Endothelial cell (in vitro differentiated cells): ENCODE measurements at regions not wholly inside any gene's neighbourhood (a gene's known extent, or its start where the extent isn't known, plus 50 kb on each side); places are given as distances from the start of the nearest gene placed in this dataset.

Source experiments
- DNase-seq: peaks from one replicate; pipeline ENCODE4 v3.0.0; 2021; ENCODE audit warnings: low spot score
- H3K27ac Mint-ChIP-seq: one replicate; pipeline ENCODE4 v1.8.0; 2021; ENCODE audit warnings: mixed read lengths, inconsistent platforms; ENCODE audit not compliant: unreplicated experiment
- H3K27me3 Mint-ChIP-seq: one replicate; pipeline ENCODE4 v1.8.0; 2021; ENCODE audit warnings: mild to moderate bottlenecking, moderate library complexity, mixed read lengths, inconsistent platforms; ENCODE audit not compliant: unreplicated experiment
- H3K36me3 Mint-ChIP-seq: one replicate; pipeline ENCODE4 v1.8.0; 2021; ENCODE audit warnings: mild to moderate bottlenecking, low read depth, mixed read lengths, inconsistent platforms; ENCODE audit not compliant: unreplicated experiment
- H3K4me1 Mint-ChIP-seq: one replicate; pipeline ENCODE4 v1.8.0; 2021; ENCODE audit warnings: mild to moderate bottlenecking, mixed read lengths, inconsistent platforms; ENCODE audit not compliant: unreplicated experiment
- H3K4me3 Mint-ChIP-seq: one replicate; pipeline ENCODE4 v1.8.0; 2021; ENCODE audit warnings: mild to moderate bottlenecking, mixed read lengths, inconsistent platforms; ENCODE audit not compliant: unreplicated experiment
- H3K9me3 Mint-ChIP-seq: one replicate; pipeline ENCODE4 v1.8.0; 2021; ENCODE audit warnings: mixed read lengths, inconsistent platforms; ENCODE audit not compliant: unreplicated experiment
- TF ChIP-seq, protein P1 (sequence below): fragments of 200-600 bp; sonication (generic); IDR thresholded peaks from one replicate; pipeline ENCODE4 v1.5.0; 2021; ENCODE audit warnings: antibody characterized with exemption; ENCODE audit not compliant: unreplicated experiment

DNA sequence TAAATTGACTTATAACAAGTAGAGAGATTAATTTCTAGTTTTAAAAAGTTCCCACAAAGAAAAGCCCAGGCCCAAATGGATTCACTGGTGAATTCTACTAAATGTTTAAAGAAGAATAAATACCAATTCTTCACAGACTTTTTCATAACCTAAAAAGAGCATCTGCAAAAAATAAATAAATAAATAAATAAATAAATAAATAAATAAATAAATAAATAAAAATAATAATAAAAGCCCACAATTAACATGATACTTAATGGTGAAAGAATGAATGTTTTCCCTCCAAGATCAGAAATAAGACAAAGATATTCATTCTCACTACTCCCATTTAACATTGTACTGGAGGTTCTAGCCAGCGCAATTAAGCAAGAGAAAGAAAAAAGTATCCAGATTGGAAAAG, 97.6 kb upstream of the KAZN start:
- H3K4me1 Mint-ChIP-seq: no peaks in the 10 kb centered on the region
- no peak overlapping the region for H3K4me3 Mint-ChIP-seq
- TF ChIP-seq, protein P1, sequence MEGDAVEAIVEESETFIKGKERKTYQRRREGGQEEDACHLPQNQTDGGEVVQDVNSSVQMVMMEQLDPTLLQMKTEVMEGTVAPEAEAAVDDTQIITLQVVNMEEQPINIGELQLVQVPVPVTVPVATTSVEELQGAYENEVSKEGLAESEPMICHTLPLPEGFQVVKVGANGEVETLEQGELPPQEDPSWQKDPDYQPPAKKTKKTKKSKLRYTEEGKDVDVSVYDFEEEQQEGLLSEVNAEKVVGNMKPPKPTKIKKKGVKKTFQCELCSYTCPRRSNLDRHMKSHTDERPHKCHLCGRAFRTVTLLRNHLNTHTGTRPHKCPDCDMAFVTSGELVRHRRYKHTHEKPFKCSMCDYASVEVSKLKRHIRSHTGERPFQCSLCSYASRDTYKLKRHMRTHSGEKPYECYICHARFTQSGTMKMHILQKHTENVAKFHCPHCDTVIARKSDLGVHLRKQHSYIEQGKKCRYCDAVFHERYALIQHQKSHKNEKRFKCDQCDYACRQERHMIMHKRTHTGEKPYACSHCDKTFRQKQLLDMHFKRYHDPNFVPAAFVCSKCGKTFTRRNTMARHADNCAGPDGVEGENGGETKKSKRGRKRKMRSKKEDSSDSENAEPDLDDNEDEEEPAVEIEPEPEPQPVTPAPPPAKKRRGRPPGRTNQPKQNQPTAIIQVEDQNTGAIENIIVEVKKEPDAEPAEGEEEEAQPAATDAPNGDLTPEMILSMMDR: no peak
- DNase-seq: no peak
- H3K27me3 Mint-ChIP-seq: no peaks in the 10 kb centered on the region
- H3K36me3 Mint-ChIP-seq: no peaks in the 10 kb centered on the region
- H3K27ac Mint-ChIP-seq: no peak overlapping the region
- no peaks in the 10 kb centered on the region for H3K9me3 Mint-ChIP-seq

DNA sequence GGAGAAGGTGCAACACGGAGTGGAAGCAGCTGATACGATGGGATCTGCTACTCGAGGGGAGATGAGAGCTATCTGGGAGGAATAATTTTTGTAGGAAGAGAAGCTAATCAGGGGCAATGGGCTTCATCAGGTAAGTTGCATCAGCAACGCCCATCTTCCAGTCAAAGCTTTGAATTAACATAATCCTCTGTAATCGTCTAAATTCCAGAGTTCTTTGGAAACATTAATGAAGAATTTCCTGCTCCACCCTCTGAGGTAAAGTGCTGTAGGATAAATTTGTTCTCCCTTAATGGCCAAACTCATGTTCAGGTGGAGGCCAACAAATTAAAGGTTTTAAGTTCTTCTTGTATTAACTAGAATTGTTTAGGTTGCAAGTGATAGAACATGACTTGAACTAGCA, 94.0 kb upstream of the KAZN start:
- no peaks in the 10 kb centered on the region for H3K4me1 Mint-ChIP-seq
- no peak for DNase-seq

DNA sequence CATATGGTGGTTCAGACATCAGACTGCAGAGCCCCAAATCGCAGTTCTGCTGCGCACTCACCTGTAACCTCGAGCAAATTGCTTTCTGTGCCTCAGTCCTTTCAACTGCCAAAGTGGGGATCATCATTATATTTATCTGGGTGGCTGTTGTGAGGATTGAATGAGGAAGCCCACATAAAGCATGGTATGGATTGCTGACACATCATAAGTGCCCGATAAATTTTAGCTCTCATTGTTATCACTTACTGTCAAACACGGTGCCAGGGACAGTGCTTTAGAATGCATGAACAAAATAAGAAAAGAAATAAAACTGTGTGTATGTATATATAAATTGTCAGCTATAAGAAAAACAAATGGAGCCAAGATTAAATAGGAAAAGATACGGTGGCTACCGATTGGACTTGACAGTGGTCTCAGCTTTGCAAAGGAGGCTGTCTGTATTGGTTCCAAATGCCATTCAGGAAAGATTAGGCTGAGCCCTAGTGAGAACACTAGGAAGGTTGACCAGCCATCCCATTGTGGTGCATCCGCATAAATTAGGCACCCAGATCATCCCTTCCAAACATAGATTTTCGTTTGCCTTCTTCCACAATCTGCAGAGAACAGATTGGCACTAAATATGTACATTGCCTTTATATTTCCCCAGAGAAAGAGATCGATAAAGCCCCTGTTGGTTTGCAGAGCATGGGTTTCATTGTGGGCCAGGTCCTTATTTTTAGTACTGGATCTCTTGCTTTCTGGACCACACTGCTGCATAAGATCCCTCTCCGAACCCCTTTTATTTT, 91.8 kb upstream of the KAZN start:
- Mint-ChIP-seq H3K4me1 (no peaks in the 10 kb centered on the region), H3K27me3 (no peaks in the 10 kb centered on the region), H3K4me3 (no peak overlapping the region), H3K36me3 (no peaks in the 10 kb centered on the region), H3K9me3 (no peaks in the 10 kb centered on the region), H3K27ac (no peak overlapping the region)
- no peak for DNase-seq
- TF ChIP-seq, protein P1: no peak

More for the DNA sequence above, 94.0 kb upstream of the KAZN start:
- no peaks in the 10 kb centered on the region for H3K27me3 Mint-ChIP-seq
- no peak overlapping the region for H3K27ac Mint-ChIP-seq
- no peaks in the 10 kb centered on the region for H3K36me3 Mint-ChIP-seq
- H3K4me3 Mint-ChIP-seq: no peak overlapping the region
- no peaks in the 10 kb centered on the region for H3K9me3 Mint-ChIP-seq
- TF ChIP-seq, protein P1: no peak

DNA sequence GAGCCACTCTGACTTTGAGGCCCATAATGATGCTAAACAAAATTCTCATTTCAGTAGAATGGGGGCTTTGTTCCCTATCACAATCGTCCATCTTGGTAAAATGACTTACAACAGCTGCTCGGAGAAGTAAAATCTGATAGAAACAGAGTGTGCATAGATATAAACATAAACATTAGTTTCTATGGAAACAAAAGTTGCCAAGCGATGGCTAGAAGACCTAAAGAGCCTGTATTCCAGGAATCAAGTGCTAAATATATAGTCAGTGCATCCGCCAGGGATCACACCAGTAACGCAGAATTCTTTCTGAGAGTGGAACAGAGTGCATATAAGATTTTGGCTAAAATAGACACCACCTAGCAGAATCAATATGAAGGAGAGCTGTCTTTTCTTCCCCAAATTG, 91.2 kb upstream of the KAZN start:
- TF ChIP-seq, protein P1: no peak
- no peak overlapping the region for H3K27ac Mint-ChIP-seq
- H3K27me3 Mint-ChIP-seq: no peaks in the 10 kb centered on the region
- H3K4me3 Mint-ChIP-seq: no peak overlapping the region
- DNase-seq: no peak
- no peaks in the 10 kb centered on the region for H3K4me1 Mint-ChIP-seq
- no peaks in the 10 kb centered on the region for H3K36me3 Mint-ChIP-seq
- H3K9me3 Mint-ChIP-seq: no peaks in the 10 kb centered on the region

DNA sequence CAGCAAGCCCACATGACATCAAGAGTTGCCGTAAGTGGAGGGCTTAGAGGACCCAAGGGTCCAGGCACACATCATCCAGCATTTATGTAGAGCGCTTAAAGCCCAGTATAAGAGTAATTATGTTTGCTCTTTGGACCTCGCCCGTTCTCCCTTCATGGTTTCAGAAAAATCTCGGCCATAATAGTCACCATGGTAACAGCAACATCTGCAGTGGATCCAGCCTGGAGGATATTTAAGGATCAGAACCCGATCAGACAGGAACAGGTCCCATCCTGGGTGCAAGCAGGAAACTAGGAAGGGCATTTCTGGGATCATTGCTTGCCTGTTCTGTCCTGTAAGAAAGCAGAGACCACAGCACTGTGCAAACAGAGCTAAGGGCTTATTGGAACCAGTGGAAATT, 89.9 kb upstream of the KAZN start:
- TF ChIP-seq, protein P1: no peak
- no peaks in the 10 kb centered on the region for H3K36me3 Mint-ChIP-seq
- no peak overlapping the region for H3K27ac Mint-ChIP-seq
- DNase-seq: no peak
- H3K9me3 Mint-ChIP-seq: no peaks in the 10 kb centered on the region
- no peaks in the 10 kb centered on the region for H3K4me1 Mint-ChIP-seq
- H3K4me3 Mint-ChIP-seq: no peak overlapping the region
- H3K27me3 Mint-ChIP-seq: no peaks in the 10 kb centered on the region
